Femur (tissue), 1 donor: ENCODE measurements at regions not wholly inside any gene's neighbourhood (a gene's known extent, or its start where the extent isn't known, plus 50 kb on each side); places are given as distances from the start of the nearest gene placed in this dataset.
"Not testable (repeated sequence)": the region's sequence is repeated elsewhere in the genome, so short reads cannot be mapped to it uniquely, and the experiment has no call there.

Experiments
- DNase-seq: peaks from one replicate; pipeline ENCODE4 v3.0.0-alpha.2; 2017

- DNase-seq, result no peak
Measured at GRCh38 chr2:877747-878146, 72.9 kb upstream of the SNTG2 start.

DNA sequence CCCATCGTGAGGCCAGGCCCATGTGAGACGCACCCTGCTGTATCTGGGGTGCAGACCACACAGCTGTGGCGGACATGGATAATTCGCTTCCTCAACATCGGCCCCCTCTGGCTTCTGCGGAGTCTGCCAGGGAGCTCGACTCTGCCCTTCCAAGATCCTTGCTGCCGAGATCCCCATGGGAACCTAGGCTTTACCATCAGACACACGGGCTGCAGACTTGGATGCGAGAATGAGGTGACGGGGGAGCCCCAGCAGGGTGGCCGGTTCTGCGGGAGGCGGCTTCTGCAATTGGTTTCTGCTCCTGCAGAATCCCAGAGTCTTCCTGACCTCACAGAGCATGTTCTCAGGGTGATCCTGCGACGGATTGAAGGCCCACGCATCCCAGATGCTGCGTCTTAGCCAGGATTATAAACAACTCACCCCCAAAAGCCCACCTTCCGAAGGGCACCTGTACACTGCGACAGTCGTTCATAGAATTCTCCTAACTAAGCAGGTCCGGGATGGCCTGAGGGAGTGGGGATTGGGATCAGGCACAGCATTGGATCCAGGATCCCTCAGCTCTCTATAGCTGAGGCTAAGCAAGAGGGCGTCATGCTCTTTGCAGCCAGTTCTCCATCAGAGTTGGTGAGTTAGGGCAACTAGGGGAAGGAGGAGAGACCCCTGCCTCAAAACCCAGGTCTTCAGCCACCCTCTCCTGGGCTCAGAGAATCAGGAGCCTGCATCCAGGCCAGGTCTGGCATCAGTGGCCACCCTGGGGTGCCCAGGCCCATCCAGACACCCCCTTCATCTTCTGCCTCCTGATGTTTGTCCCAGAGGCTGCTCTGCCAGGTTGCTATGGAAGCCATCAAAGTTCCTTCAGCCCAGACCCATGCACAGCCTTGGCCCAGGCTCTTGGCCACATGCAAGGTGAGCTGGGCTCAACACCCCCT, 74.7 kb upstream of the SNTG2 start:
- peak; percentile 6 for DNase-seq

- DNase-seq, result no peak
Measured at GRCh38 chr2:873651-874580, 76.7 kb upstream of the SNTG2 start.

- DNase-seq, result no peak
Measured at GRCh38 chr2:873027-873426, 77.6 kb upstream of the SNTG2 start.

DNA sequence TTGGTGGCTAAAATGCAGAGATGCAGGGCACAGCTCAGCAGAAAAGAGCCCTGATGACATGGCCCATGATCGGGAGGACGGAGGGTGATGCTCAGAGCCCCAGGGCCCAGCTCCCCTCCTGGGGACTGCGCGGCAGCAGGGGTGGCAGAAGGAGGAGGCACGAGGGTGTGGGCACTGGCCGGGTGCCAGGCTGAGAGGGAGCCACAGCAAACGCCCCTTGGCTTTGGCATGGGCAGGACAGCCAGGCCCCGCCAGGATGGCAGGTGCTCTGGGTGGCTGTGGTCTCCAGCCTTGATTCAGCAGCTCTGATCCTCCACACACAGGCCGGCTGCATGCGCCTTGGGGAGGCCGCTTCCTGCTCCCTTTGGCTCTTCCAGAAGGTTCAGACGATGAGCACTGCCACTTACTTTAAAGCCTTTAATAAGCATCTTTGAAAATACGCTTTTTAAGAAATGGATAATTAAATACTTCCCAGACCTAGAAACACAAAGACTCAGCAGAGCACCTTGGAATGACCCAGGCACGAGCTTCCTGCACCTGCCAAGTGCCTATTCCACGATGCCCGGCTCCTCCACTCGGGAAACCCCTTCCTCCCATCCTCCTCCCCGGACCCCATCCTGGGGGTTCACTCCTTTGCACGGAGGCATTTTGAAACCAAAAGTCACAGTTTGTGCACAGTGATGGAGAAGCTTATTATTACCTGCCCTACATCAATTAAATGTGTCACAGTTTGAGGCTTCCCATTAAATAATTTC, 78.5 kb upstream of the SNTG2 start:
- DNase-seq, result no peak

- no peak for DNase-seq
Measured at GRCh38 chr2:871175-871727, 79.4 kb upstream of the SNTG2 start.

GRCh38 chr2:870426-870825, 80.2 kb upstream of the SNTG2 start:
- no peak for DNase-seq

- no peak for DNase-seq
Measured at GRCh38 chr2:869894-870293, 80.8 kb upstream of the SNTG2 start.

DNA sequence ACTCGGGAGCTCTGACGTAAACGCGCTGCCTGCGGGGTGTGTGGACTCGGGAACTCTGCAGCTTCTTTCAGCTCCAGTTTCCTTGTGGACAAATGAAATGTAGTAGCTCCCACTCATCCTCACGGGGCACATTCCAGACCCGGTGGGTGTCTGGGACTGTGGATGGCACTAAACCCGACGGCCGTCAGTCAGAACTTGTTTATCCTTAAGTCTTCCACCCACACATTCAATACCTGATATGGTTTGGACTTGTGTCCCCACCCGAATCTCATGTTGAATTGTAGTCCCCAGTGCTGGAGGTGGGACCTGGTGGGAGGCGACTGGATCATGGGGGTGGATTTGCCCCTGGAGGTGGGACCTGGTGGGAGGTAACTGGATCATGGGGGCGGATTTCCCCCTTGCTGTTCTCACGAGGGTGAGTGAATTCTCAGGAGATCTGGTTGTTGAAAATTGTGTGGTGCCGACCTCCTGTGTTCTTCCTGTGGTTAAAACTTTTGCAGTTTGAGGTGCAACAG, 81.2 kb upstream of the SNTG2 start:
- DNase-seq, result no peak

DNA sequence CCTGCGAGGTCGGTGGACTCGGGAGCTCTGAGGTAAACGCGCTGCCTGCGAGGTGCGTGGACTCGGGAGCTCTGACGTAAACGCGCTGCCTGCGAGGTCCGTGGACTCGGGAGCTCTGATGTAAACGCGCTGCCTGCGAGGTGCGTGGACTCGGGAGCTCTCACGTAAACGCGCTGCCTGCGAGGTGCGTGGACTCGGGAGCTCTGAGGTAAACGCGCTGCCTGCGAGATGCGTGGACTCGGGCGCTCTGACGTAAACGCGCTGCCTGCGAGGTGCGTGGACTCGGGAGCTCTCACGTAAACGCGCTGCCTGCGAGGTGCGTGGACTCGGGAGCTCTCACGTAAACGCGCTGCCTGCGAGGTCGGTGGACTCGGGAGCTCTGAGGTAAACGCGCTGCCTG, 81.8 kb upstream of the SNTG2 start:
- DNase-seq, result not testable (repeated sequence)

- DNase-seq, result no peak
Measured at GRCh38 chr2:867296-867695, 83.4 kb upstream of the SNTG2 start.

- DNase-seq, result no peak
Measured at GRCh38 chr2:866887-867286, 83.8 kb upstream of the SNTG2 start.

DNA sequence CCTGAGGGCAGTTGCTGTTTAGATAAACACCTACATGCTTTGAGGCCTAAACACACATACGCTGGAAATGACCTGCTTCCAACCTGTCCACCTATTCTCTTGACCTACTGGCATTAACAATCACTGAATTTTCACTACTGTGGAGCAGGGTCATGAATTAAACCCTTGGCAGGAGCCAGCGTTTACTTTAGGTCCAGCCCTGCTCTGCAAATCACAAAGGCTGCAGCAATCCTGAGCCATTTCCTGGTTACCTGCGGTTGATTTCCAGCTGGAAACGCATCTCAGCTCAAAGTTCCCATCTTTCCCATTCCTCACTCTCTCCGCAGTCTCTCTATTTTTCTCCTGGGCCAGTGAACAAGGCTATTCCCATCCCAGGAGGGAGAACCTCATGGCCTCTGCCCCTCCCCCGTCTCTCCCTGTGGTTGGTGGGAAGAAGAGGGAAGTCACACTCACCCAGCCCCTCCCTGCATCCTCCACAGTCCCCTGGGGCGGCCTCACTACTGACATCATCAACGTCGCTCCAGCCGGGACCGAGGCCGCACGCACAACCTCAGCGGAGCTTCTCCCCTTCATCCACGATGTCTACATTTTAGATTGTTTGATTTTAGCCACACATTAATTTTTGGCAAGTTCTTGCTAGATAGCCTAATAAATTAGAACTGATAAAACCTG, 84.5 kb upstream of the SNTG2 start:
- no peak for DNase-seq

DNA sequence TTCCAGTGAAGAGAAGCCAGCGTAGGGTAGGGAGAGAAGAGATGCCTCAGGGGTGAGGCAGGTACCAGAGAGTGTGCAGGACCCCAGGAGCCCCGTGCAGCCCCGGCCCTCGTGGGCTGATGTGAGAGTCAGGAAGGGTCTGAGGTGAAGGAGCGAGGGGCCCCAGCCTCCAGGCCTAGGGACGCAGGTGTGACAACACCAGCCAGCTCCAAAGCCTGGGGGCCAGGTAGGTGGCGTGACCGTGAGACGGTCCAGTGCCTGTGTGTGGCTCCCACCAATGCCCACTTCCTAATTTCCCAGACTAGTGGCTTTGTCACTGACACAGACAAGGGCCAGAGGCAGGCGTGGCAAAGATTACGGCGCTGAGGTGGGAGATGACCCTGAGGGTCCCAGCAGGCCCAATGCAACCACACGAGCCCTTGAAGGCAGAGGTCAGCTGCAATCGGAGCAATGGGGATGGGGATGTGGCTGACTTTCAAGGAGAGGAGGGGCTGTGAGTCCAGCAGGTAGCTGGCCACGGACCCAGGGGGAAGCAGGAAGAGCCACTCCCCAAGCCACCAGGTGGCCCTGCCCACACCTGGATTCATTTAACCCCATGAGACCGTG, 86.0 kb upstream of the SNTG2 start:
- DNase-seq, result peak; percentile 5

DNA sequence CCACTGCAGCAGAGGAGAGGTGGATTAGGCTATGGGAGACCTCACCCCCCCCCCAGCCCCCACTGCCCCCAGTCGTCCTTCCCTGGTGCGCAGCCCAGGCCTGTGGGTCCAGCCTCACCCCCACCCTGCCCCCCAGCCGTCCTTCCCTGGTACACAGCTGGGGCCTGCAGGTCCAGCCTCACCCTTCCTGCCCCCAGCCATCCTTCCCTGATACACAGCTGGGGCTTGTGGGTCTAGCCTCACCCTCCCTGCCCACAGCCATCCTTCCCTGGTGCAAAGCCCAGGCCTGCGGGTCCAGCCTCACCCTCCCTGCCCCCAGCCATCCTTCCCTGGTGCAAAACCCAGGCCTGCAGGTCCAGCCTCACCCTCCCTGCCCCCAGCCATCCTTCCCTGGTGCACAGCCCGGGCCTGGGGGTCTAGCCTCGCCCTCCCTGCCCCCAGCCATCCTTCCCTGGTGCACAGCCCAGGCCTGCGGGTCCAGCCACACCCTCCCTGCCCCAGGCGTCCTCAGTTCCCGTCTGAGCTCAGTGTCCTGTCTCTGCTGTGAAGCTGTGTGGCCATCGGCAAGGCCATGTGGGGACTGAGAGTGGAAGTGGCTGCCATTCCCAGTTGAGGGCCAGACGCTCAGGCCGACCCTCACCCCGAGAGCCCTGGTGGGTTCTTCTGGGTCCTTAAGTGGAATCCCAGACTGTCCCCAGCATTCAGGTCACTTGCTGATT, 86.8 kb upstream of the SNTG2 start:
- DNase-seq, result peak; percentile 15

GRCh38 chr2:862731-863466, 87.8 kb upstream of the SNTG2 start:
- peak; percentile 8 for DNase-seq

DNA sequence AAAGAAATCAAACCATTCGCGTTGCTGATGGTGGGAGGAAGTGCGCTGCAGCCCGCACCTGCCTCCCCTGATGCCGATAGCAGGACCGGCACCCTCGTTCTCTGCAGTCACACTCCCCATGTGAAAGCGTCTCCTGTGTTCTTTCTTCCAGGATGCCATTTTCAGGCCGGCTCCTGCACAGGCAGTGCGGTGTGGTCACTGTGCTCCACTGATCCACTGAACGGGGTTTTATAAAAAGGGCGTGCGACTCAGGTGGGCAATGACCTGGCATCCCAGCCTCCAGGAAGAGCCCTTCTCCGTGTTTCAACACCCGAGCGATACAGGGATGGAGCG, 88.3 kb upstream of the SNTG2 start:
- no peak for DNase-seq

GRCh38 chr2:861655-862354, 88.8 kb upstream of the SNTG2 start:
- peak; percentile 19 for DNase-seq

- DNase-seq, result peak; percentile 15
Measured at GRCh38 chr2:860259-860855, 90.3 kb upstream of the SNTG2 start.
